GM21381 (cell line): ENCODE measurements at regions not wholly inside any gene's neighbourhood (a gene's known extent, or its start where the extent isn't known, plus 50 kb on each side); places are given as distances from the start of the nearest gene placed in this dataset.

ENCODE experiments used
- ATAC-seq: cut with Tn5 transposase; IDR thresholded peaks from one replicate; pipeline ENCODE4 v1.9.1; 2021; ENCODE audit warnings: mild to moderate bottlenecking, moderate library complexity; ENCODE audit not compliant: unreplicated experiment

GRCh38 chr18:75553021-75553420, 125.5 kb upstream of the SMIM21 start:
- ATAC-seq, result no peak

- ATAC-seq, result no peak
Measured at GRCh38 chr18:75551071-75551470, 123.6 kb upstream of the SMIM21 start.

DNA sequence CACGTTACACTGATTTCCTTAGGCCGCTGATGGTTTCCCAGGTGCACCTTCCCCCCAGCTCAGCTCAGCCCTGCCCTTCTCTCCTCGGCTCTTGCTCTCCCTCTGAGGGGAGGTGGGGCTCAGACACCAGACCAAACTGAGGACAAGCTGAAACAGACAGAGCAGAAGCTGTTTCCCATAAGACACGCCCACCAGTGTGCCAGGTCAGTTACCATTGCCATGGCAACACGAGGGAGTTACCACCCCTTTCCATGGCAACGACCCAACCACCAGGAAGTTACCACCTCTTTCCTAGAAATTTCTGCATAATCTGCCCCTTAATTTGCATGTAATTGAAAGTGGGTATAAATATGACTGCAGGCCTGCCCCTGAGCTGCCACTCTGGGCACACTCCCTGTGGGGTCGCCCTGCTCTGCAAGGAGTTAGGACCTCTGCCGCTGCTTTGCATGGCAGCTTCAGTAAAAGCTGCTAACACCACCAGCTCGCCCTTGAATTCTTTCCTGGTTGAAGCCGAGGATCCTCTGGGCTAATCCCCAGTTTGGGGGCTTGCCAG, 120.9 kb upstream of the SMIM21 start:
- ATAC-seq, result no peak

DNA sequence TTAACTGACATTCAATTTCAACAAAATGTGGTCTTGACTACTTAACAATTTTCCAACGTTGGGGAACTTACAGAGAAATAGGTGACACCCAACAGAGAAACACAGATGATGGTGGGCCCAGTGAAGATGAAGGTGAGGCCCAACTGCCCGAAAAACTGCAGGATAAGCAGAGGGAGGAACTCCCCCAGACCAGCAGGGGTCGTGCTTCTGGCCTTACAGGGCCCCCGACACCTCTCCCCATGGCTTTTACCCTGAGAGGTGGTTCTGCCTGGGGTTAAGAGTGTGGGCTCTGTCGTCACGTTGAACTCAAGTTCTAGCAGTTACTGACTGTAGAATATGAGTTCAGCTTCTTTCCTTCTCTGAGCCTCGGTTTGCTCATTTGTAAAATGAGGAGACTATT, 119.5 kb upstream of the SMIM21 start:
- no peak for ATAC-seq

- ATAC-seq, result no peak
Measured at GRCh38 chr18:75545189-75545588, 117.7 kb upstream of the SMIM21 start.

- ATAC-seq, result no peak
Measured at GRCh38 chr18:75544496-75544895, 117.0 kb upstream of the SMIM21 start.

- no peak for ATAC-seq
Measured at GRCh38 chr18:75544051-75544481, 116.6 kb upstream of the SMIM21 start.

- ATAC-seq, result no peak
Measured at GRCh38 chr18:75538727-75539126, 111.2 kb upstream of the SMIM21 start.

DNA sequence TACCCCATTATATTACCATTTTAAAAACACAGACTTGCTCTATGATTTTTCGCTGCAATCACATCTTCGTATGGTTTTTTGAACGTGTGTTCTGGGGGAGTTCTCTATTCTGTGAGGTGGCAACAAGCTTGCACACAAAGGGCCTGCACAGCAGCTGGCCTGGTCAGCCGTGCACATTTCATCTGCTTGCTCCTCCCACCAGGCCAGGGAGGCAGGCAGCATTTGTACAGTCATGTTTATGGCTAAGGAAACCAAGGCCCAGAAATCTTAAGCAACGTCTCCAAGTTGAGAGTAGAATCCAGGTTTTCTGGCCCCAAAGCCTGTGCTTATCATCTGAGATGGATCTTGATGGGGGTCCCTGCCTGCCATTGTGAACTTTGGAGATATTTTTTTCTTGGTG, 106.4 kb upstream of the SMIM21 start:
- no peak for ATAC-seq

GRCh38 chr18:75533209-75533608, 105.7 kb upstream of the SMIM21 start:
- ATAC-seq, result no peak

- no peak for ATAC-seq
Measured at GRCh38 chr18:75531851-75532459, 104.5 kb upstream of the SMIM21 start.

DNA sequence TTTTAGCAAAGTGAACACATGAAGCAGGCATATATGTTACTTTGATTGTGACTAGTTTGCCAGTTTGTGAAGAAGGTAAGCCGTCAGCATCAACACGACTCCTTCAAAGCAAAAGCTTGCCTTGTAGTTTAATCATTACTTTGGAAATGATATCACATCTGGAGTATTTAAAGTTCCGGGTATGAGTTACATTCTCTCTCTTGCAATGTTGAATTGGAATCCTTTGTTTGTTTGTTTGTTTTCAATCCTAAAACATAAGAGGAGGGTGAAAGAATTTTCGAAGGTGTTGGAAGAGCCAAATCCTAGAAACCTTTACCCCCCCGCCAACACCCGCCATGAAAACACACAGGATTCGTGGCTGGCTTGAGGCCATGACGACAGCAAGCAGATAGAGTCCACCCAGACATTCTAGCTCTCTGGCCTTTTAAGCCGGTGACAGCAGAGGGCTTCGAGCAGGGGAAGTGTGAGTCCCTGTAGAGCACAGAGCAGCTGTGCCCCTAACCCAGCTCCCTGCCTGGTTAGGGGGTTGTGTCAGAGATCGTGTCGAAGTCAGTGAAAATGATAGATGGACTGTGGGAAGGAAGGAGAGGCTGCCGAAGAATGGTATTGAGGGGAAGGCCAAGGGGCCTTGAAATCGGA, 103.8 kb upstream of the SMIM21 start:
- no peak for ATAC-seq

DNA sequence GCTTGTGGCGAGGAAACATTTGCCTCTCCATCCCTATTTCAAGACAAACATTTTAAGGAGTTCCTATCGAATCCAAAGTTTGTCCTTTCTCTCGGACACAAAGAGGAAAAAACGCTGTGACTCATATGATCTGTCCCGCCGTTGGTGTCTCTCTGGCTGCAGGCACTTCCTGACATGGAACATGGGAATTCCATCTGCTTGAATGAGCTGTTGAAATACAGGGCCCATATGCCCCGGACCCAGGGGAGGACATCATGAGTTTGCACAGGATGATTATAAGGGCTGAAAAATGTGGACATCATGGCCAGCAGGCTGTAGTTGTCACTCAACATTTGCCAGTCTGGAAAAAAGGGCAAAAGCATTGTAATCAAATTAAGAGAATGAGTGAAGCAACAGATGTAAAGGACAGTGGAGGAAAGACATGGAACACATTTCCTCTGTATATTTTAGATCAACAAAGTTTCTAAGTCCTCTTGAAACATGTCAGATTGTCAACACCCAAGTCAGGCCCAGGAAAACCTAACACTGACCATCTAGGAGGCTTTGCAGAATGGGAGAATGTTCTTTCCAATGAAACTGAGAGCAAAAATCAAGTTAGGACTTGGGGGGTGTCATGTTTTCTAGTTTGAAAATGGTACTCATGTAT, 103.2 kb upstream of the SMIM21 start:
- ATAC-seq, result no peak

DNA sequence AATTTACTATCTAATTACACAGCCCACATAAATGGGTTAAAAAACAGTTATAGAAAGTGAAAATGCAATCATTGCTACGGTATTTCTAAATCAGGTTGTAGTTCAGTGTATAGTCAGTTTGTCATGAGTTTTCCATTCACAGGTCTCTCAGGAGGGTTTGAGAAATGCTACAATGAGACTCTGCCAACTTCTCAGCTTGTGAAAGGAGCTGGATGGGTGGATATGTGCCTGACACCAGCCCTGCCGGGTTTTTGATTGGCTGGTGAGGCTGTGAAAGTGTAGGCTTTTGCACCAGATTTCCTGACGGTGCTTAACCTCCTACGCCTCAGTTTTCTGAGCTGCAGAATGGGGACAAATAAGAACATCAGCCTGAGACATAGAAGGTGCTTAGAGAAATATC, 102.6 kb upstream of the SMIM21 start:
- ATAC-seq, result no peak

DNA sequence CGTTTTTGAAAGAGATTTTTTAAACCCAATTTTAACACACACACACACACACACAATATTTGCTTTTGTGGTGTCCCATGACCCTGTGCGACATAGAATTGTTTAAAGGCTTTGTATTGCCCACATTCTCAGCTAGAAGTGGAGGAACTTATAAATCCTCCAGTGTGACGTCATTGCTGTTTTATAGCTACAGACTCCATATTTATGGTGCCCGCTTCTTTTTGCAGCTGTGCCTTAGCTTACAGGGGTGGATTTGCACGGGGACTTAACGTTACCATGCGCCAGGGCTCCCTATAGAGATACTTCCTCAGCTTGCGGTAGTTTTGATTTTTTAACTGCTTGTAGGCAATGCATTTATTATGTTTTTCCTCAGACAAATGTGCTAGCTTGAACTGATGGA, 101.9 kb upstream of the SMIM21 start:
- no peak for ATAC-seq

GRCh38 chr18:75527848-75528685, 100.6 kb upstream of the SMIM21 start:
- ATAC-seq, result no peak

DNA sequence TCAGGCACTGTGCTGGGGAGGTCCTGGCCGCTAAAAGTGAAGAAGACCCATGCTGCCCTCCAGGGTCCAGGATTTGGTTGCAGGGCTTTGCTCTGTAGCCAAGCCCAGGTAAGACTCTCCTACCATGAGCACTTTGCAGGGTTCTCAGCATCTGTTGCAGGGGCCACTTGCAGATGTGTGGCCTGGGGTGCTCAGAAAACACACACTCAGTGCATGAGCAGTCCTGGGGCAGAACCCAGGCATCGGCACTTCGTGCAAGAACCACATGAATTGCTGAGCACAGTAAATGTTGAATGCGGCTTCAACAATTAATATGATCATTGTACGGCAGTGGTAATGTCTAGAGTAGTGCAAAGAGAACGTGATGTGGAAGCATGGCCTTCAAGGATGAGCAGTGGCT, 98.5 kb upstream of the SMIM21 start:
- ATAC-seq, result no peak

GRCh38 chr18:75525331-75525730, 97.8 kb upstream of the SMIM21 start:
- no peak for ATAC-seq

- no peak for ATAC-seq
Measured at GRCh38 chr18:75524841-75525240, 97.3 kb upstream of the SMIM21 start.

- ATAC-seq, result no peak
Measured at GRCh38 chr18:75524181-75524580, 96.7 kb upstream of the SMIM21 start.

DNA sequence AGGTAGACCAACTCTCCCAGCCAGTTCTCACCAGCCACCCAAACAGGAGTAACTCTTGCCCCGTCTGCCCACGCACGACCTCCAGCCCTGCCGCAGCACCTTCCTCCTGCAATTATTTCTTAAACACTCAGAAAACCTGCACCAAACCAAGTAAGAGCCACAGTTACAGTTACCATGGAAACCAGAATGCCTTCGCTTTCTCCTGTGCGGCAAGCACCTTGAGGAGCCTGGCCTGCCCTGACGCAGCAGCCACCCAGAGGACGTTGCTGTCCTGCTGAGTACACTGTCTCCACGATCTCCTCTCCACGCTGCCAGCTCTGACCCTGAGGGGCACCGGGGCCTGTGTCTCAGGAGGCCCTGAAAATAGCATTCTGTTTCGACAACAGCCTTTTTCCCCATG, 94.3 kb upstream of the SMIM21 start:
- ATAC-seq, result no peak
